Fibroblast of mammary gland (primary cell): ENCODE measurements at regions not wholly inside any gene's neighbourhood (a gene's known extent, or its start where the extent isn't known, plus 50 kb on each side); places are given as distances from the start of the nearest gene placed in this dataset.

Source experiments
- DNase-seq: peaks from one replicate; pipeline ENCODE4 v3.0.0-alpha.2; 2010; ENCODE audit warnings: low read depth
- H3K4me3 ChIP-seq: 2 replicates; pipeline ENCODE4 v1.5.1; 2011; ENCODE audit warnings: low read depth, mild to moderate bottlenecking, low read length, moderate library complexity; ENCODE audit not compliant: control insufficient read depth
- TF ChIP-seq, protein P1 (sequence below): conservative IDR thresholded peaks from 2 replicates; pipeline ENCODE4 v1.5.1; 2011; ENCODE audit warnings: low read depth, low read length, inconsistent platforms; ENCODE audit not compliant: control insufficient read depth, insufficient read depth

DNA sequence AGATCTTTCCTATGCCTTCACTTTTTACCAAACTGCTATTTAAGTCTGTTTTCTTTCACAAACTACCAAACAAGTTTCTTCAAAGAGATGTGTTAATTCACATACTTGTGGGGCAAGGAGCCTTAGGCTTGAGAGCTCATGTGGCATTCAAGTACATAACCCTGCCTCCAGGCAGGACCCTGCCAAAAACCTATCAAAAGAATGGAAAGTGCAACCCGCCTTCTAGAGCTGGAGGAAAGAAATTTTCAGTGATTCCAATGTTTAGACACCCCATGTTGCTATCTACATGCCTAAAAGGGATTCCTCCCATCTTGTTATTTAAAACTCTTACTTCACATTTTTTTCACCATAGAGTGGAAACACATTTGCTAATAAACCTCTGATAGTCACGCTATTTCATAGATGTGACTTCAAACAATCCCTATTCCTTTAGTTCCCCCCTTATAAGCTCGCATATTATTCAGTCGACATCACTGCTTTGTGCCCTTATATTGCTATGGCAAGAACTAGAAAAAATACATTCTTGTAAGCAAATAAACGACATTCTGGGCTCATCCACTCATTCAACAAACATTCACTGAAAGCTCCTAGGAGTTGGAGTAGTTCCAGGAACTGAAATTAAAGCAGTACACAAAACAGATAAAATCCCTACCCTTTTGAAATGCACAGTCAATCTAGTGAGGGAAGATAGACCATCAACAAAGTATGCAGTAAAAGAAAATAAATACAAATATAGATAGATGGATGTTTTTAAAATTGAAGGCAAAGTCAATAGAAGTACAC is 518.1 kb downstream of the ELAVL2 start:
- TF ChIP-seq, protein P1, sequence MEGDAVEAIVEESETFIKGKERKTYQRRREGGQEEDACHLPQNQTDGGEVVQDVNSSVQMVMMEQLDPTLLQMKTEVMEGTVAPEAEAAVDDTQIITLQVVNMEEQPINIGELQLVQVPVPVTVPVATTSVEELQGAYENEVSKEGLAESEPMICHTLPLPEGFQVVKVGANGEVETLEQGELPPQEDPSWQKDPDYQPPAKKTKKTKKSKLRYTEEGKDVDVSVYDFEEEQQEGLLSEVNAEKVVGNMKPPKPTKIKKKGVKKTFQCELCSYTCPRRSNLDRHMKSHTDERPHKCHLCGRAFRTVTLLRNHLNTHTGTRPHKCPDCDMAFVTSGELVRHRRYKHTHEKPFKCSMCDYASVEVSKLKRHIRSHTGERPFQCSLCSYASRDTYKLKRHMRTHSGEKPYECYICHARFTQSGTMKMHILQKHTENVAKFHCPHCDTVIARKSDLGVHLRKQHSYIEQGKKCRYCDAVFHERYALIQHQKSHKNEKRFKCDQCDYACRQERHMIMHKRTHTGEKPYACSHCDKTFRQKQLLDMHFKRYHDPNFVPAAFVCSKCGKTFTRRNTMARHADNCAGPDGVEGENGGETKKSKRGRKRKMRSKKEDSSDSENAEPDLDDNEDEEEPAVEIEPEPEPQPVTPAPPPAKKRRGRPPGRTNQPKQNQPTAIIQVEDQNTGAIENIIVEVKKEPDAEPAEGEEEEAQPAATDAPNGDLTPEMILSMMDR = no peak
- H3K4me3 ChIP-seq = no peak overlapping the region
- DNase-seq = no peak

DNA sequence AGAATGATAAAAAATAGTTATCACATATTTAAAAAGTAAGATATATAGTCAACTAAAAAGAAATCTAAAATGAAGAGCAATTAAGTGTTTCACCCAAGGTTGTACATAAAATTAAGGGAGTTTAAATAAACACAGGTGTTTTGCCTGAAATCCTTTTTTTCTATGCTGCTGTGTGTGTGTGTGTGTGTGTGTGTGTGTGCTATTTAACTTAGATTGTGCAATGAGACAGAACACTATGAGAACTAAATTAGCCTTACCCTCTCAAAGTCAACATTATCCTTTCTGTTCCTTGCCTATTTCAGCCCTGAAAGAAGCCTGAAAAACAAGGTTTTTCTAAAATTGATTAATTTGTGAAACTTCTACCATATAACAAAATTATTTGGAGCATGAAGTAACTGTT is 516.2 kb downstream of the ELAVL2 start:
- DNase-seq = no peak

DNA sequence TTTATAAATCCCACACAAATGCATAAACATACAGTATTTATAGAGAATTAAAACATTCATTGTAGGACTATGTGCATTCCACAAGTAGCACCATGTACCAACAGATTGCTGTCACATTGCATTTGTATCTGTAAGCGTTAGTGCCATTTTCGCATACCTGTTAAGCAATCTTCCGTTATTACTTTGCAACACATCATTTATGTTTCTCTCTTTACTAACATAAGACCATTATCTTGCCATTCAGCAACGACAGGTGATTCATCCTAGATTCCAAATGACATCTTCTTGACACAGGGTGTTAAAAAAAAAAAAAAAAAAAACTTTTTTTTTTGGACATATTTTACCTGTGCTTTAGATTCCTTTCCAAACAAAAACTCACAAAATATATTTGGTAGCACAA is 511.8 kb downstream of the ELAVL2 start:
- TF ChIP-seq, protein P1 = no peak
- DNase-seq = no peak

More for the DNA sequence above, 516.2 kb downstream of the ELAVL2 start:
- TF ChIP-seq, protein P1 = no peak
- no peak overlapping the region for H3K4me3 ChIP-seq

DNA sequence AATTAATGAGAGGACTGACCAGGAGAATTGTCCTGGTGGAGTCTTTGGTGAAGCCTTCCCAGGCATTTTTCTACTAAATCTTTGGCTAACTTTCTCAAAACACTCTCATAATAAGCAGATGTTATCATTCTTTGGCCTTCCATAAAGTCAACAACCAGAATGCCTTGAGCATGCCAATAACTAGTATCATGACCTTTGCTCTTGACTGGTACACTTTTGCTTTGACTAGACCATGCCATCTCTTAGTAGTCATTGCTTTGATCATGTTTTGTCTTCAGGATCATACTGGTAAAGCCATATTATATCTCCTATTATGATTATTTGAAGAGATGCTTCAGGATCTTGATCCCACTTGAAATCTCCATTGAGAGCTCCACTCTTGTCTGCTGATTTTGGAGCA is 506.9 kb downstream of the ELAVL2 start:
- DNase-seq = no peak
- TF ChIP-seq, protein P1 = no peak
- no peak overlapping the region for H3K4me3 ChIP-seq

More for the DNA sequence above, 511.8 kb downstream of the ELAVL2 start:
- no peak overlapping the region for H3K4me3 ChIP-seq

DNA sequence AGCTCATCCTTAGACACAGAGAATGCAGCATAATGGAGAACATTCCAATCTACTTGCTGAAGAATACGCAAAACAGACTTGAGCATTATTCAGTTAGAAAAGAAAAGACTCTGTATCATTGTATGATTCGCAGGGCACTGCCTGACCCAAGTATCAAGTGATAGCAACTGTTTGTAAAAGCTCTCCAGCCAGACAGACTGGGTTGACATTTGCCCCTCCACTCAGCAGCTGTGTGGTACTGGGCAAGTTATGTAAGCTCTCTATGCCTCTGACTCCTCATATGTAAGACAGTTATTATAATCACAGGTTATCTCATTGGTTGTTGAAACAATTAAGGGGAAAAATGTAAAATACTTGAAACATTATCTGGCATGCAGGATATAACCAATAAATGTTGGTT is 505.0 kb downstream of the ELAVL2 start:
- DNase-seq = no peak
- H3K4me3 ChIP-seq = no peak overlapping the region
- TF ChIP-seq, protein P1 = no peak

DNA sequence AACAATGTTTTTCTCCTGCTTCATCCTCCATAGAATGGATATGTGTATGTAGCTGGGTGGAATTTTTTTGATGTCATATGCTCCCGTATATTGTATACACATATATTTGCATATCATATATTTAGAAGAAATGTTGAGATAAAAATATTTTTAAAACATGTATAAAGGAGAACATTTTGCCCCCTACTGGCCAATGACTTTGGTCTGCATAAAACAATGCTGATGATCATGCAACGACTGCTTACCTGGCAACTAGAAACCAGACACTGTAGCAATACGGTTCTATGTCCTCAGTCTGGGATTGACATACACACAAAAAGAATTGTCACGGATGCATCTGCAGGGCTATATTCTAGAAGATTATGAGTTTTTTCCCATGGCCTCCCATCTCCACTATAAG is 503.6 kb downstream of the ELAVL2 start:
- DNase-seq = peak; percentile 10
- no peak overlapping the region for H3K4me3 ChIP-seq
- TF ChIP-seq, protein P1 = peak; percentile 36
